ENCODE measurements at regions not wholly inside any gene's neighbourhood (a gene's known extent, or its start where the extent isn't known, plus 50 kb on each side); places are given as distances from the start of the nearest gene placed in this dataset.

GRCh38 chr21:27649762-27650161 lies 682.9 kb upstream of the ADAMTS5 start:
- H3K4me3 ChIP-seq (ENCODE audit: low read length) = no peak overlapping the region
- H3K27me3 ChIP-seq (ENCODE audit: control insufficient read depth, low read length) = no peaks in the 10 kb centered on the region
- no peaks in the 10 kb centered on the region for H3K4me1 ChIP-seq (ENCODE audit: control insufficient read depth, low read length)
- no peaks in the 10 kb centered on the region for H3K79me2 ChIP-seq (ENCODE audit: control insufficient read depth, low read length)
- no peak overlapping the region for H3K4me2 ChIP-seq (ENCODE audit: low read length)
- TF ChIP-seq EZH2phosphoT487 (IDR thresholded peaks at IDR 0.05; ENCODE audit: borderline replicate concordance, low read length) = no peak
- no peaks in the 10 kb centered on the region; the same call in 1 of the 2 replicates for H3K9me3 ChIP-seq (ENCODE audit: control insufficient read depth, insufficient read depth, low read length)
- H4K20me1 ChIP-seq (ENCODE audit: control insufficient read depth, insufficient read depth, low read depth, low read length) = no peaks in the 10 kb centered on the region
- no peaks in the 10 kb centered on the region for H3F3A ChIP-seq (ENCODE audit: control insufficient read depth, insufficient read depth)
- no peaks in the 10 kb centered on the region for H3K9me2 ChIP-seq (replicated peaks; ENCODE audit: control insufficient read depth, low read length)
- no peaks in the 10 kb centered on the region for H3K36me3 ChIP-seq (ENCODE audit: control insufficient read depth, low read length)
- H3K27ac ChIP-seq (ENCODE audit: low read depth, low read length) = no peak overlapping the region

- Histone ChIP-seq H3K4me3 (ENCODE audit: low read length) (no peak overlapping the region), H3K27me3 (ENCODE audit: control insufficient read depth, low read length) (no peaks in the 10 kb centered on the region), H3K9me2 (replicated peaks; ENCODE audit: control insufficient read depth, low read length) (no peaks in the 10 kb centered on the region), H3K4me2 (ENCODE audit: low read length) (no peak overlapping the region), H3K79me2 (ENCODE audit: control insufficient read depth, low read length) (no peaks in the 10 kb centered on the region), H3K36me3 (ENCODE audit: control insufficient read depth, low read length) (no peaks in the 10 kb centered on the region), H3K27ac (ENCODE audit: low read depth, low read length) (no peak overlapping the region), H3K4me1 (ENCODE audit: control insufficient read depth, low read length) (no peaks in the 10 kb centered on the region), H3K9me3 (ENCODE audit: control insufficient read depth, insufficient read depth, low read length) (no peaks in the 10 kb centered on the region; the same call in 1 of the 2 replicates), H4K20me1 (ENCODE audit: control insufficient read depth, insufficient read depth, low read depth, low read length) (no peaks in the 10 kb centered on the region), H3F3A (ENCODE audit: control insufficient read depth, insufficient read depth) (no peaks in the 10 kb centered on the region)
- TF ChIP-seq CTCF (IDR thresholded peaks at IDR 0.05; ENCODE audit: low read depth, low read length, poor library complexity, severe bottlenecking) = no peak
- no peak for TF ChIP-seq EZH2phosphoT487 (IDR thresholded peaks at IDR 0.05; ENCODE audit: borderline replicate concordance, low read length)
Measured at GRCh38 chr21:27649323-27649722, 682.4 kb upstream of the ADAMTS5 start.

- Histone ChIP-seq H4K20me1 (ENCODE audit: control insufficient read depth, insufficient read depth, low read depth, low read length) (no peaks in the 10 kb centered on the region), H3K27ac (ENCODE audit: low read depth, low read length) (no peak overlapping the region)
Measured at GRCh38 chr21:27648560-27648959, 681.7 kb upstream of the ADAMTS5 start.

GRCh38 chr21:27647921-27648320 lies 681.0 kb upstream of the ADAMTS5 start:
- Histone ChIP-seq H3K4me2 (ENCODE audit: low read length) (no peak overlapping the region), H3K27me3 (ENCODE audit: control insufficient read depth, low read length) (no peaks in the 10 kb centered on the region), H4K20me1 (ENCODE audit: control insufficient read depth, insufficient read depth, low read depth, low read length) (no peaks in the 10 kb centered on the region), H3K79me2 (ENCODE audit: control insufficient read depth, low read length) (no peaks in the 10 kb centered on the region), H3F3A (ENCODE audit: control insufficient read depth, insufficient read depth) (no peaks in the 10 kb centered on the region), H3K9me2 (replicated peaks; ENCODE audit: control insufficient read depth, low read length) (no peaks in the 10 kb centered on the region), H3K27ac (ENCODE audit: low read depth, low read length) (no peak overlapping the region), H3K4me1 (ENCODE audit: control insufficient read depth, low read length) (no peaks in the 10 kb centered on the region), H3K9me3 (ENCODE audit: control insufficient read depth, insufficient read depth, low read length) (no peaks in the 10 kb centered on the region; the same call in 1 of the 2 replicates), H3K4me3 (ENCODE audit: low read length) (no peak overlapping the region), H3K36me3 (ENCODE audit: control insufficient read depth, low read length) (no peaks in the 10 kb centered on the region)
- TF ChIP-seq CTCF (IDR thresholded peaks at IDR 0.05; ENCODE audit: low read depth, low read length, poor library complexity, severe bottlenecking) (no peak), EZH2phosphoT487 (IDR thresholded peaks at IDR 0.05; ENCODE audit: borderline replicate concordance, low read length) (no peak)

More at GRCh38 chr21:27648560-27648959, 681.7 kb upstream of the ADAMTS5 start:
- no peaks in the 10 kb centered on the region for H3F3A ChIP-seq (ENCODE audit: control insufficient read depth, insufficient read depth)
- H3K9me2 ChIP-seq (replicated peaks; ENCODE audit: control insufficient read depth, low read length) = no peaks in the 10 kb centered on the region
- H3K79me2 ChIP-seq (ENCODE audit: control insufficient read depth, low read length) = no peaks in the 10 kb centered on the region
- H3K4me1 ChIP-seq (ENCODE audit: control insufficient read depth, low read length) = no peaks in the 10 kb centered on the region
- H3K27me3 ChIP-seq (ENCODE audit: control insufficient read depth, low read length) = no peaks in the 10 kb centered on the region
- no peak overlapping the region for H3K4me3 ChIP-seq (ENCODE audit: low read length)
- no peak overlapping the region for H3K4me2 ChIP-seq (ENCODE audit: low read length)
- H3K36me3 ChIP-seq (ENCODE audit: control insufficient read depth, low read length) = no peaks in the 10 kb centered on the region
- TF ChIP-seq EZH2phosphoT487 (IDR thresholded peaks at IDR 0.05; ENCODE audit: borderline replicate concordance, low read length) (no peak), CTCF (IDR thresholded peaks at IDR 0.05; ENCODE audit: low read depth, low read length, poor library complexity, severe bottlenecking) (no peak)
- no peaks in the 10 kb centered on the region; the same call in 1 of the 2 replicates for H3K9me3 ChIP-seq (ENCODE audit: control insufficient read depth, insufficient read depth, low read length)
